ENCODE measurements at regions not wholly inside any gene's neighbourhood (a gene's known extent, or its start where the extent isn't known, plus 50 kb on each side); places are given as distances from the start of the nearest gene placed in this dataset.

GRCh38 chr14:22305607-22306006, 283.4 kb downstream of the DAD1 start (continued):
- TF ChIP-seq RXRA (IDR thresholded peaks at IDR 0.05; ENCODE audit: insufficient read depth, low read depth, low read length) = no peak
- no peak for TF ChIP-seq SAP30 (IDR thresholded peaks at IDR 0.05; ENCODE audit: insufficient read depth, insufficient replicate concordance, low read length)
- no peak for TF ChIP-seq SIX5 (IDR thresholded peaks at IDR 0.05; ENCODE audit: low read depth, low read length)
- TF ChIP-seq RAD21 (IDR thresholded peaks at IDR 0.05 in 1 of 2, conservative IDR thresholded peaks at IDR 0.05 in 1 of 2; ENCODE audit: low read depth in 2 of 2, low read length in 2 of 2) = no peak
- no peak for TF ChIP-seq GTF2F1 (IDR thresholded peaks at IDR 0.05; ENCODE audit: borderline replicate concordance, low read depth, low read length)
